ENCODE measurements at regions not wholly inside any gene's neighbourhood (a gene's known extent, or its start where the extent isn't known, plus 50 kb on each side); places are given as distances from the start of the nearest gene placed in this dataset.

- Histone ChIP-seq H3K4me3 (no peak overlapping the region), H3K27me3 (no peaks in the 10 kb centered on the region), H3K36me3 (no peaks in the 10 kb centered on the region), H3K9me3 (no peaks in the 10 kb centered on the region), H3K4me1 (no peaks in the 10 kb centered on the region), H3K27ac (no peak overlapping the region)
- ATAC-seq, result no peak
- WGBS, 2 donors (ENCODE audit: low coverage in 1 of 2), result 98 to 100% methylated on average over 3 of the region's 3 CpGs
- TF ChIP-seq POLR2AphosphoS5 (IDR thresholded peaks at IDR 0.05), result no peak
- no peak for TF ChIP-seq CTCF (IDR thresholded peaks at IDR 0.05)
- no peak for TF ChIP-seq POLR2A (IDR thresholded peaks at IDR 0.05)
- no peak for TF ChIP-seq EP300 (IDR thresholded peaks at IDR 0.05)
Observed at GRCh38 chr5:52388349-52388748, 399.4 kb upstream of the ITGA1 start.

- no peaks in the 10 kb centered on the region for H3K4me1 ChIP-seq
- TF ChIP-seq CTCF (IDR thresholded peaks at IDR 0.05) (no peak), EP300 (IDR thresholded peaks at IDR 0.05) (no peak), POLR2AphosphoS5 (IDR thresholded peaks at IDR 0.05) (no peak), POLR2A (IDR thresholded peaks at IDR 0.05) (no peak)
- 78 to 80% methylated on average over 3 of the region's 3 CpGs for WGBS, 2 donors (ENCODE audit: low coverage in 1 of 2)
- H3K9me3 ChIP-seq, result no peaks in the 10 kb centered on the region
- no peak overlapping the region for H3K27ac ChIP-seq
- ATAC-seq, result no peak
- H3K4me3 ChIP-seq, result no peak overlapping the region
- no peaks in the 10 kb centered on the region for H3K27me3 ChIP-seq
- no peaks in the 10 kb centered on the region for H3K36me3 ChIP-seq
Observed at GRCh38 chr5:52392321-52392720, 395.4 kb upstream of the ITGA1 start.

- no peak for ATAC-seq
- H3K36me3 ChIP-seq, result no peaks in the 10 kb centered on the region
- no peak overlapping the region for H3K4me3 ChIP-seq
- WGBS, 2 donors (ENCODE audit: low coverage in 1 of 2), result 100% methylated on average over 1 to 2 of the region's 8 CpGs
- H3K9me3 ChIP-seq, result no peaks in the 10 kb centered on the region
- H3K27ac ChIP-seq, result no peak overlapping the region
- no peak for TF ChIP-seq POLR2A (IDR thresholded peaks at IDR 0.05)
- TF ChIP-seq EP300 (IDR thresholded peaks at IDR 0.05), result no peak
- TF ChIP-seq POLR2AphosphoS5 (IDR thresholded peaks at IDR 0.05), result no peak
- no peak for TF ChIP-seq CTCF (IDR thresholded peaks at IDR 0.05)
- H3K4me1 ChIP-seq, result no peaks in the 10 kb centered on the region
- no peaks in the 10 kb centered on the region for H3K27me3 ChIP-seq
Observed at GRCh38 chr5:52409835-52410234, 377.9 kb upstream of the ITGA1 start.

- TF ChIP-seq POLR2A (IDR thresholded peaks at IDR 0.05) (no peak), EP300 (IDR thresholded peaks at IDR 0.05) (no peak), CTCF (IDR thresholded peaks at IDR 0.05) (no peak), POLR2AphosphoS5 (IDR thresholded peaks at IDR 0.05) (no peak)
- Histone ChIP-seq H3K9me3 (no peaks in the 10 kb centered on the region), H3K4me3 (no peak overlapping the region), H3K27ac (no peak overlapping the region), H3K27me3 (no peaks in the 10 kb centered on the region), H3K4me1 (no peaks in the 10 kb centered on the region), H3K36me3 (no peaks in the 10 kb centered on the region)
- ATAC-seq, result no peak
- WGBS, 2 donors (ENCODE audit: low coverage in 1 of 2), result 71% methylated on average over 1 of the region's 1 CpG; no CpG with 5 or more reads in 1 of the 2 donors
Observed at GRCh38 chr5:52419357-52419756, 368.4 kb upstream of the ITGA1 start.

- 88 to 91% methylated on average over 4 of the region's 4 CpGs for WGBS, 2 donors (ENCODE audit: low coverage in 1 of 2)
Observed at GRCh38 chr5:52427615-52428014, 360.1 kb upstream of the ITGA1 start.

More at GRCh38 chr5:52427615-52428014, 360.1 kb upstream of the ITGA1 start:
- Histone ChIP-seq H3K36me3 (no peaks in the 10 kb centered on the region), H3K27ac (no peak overlapping the region), H3K27me3 (no peaks in the 10 kb centered on the region), H3K9me3 (no peaks in the 10 kb centered on the region), H3K4me1 (no peaks in the 10 kb centered on the region), H3K4me3 (no peak overlapping the region)
- no peak for ATAC-seq
- TF ChIP-seq POLR2A (IDR thresholded peaks at IDR 0.05) (no peak), EP300 (IDR thresholded peaks at IDR 0.05) (no peak), CTCF (IDR thresholded peaks at IDR 0.05) (no peak), POLR2AphosphoS5 (IDR thresholded peaks at IDR 0.05) (no peak)
